ENCODE measurements at regions not wholly inside any gene's neighbourhood (a gene's known extent, or its start where the extent isn't known, plus 50 kb on each side); places are given as distances from the start of the nearest gene placed in this dataset.

DNA sequence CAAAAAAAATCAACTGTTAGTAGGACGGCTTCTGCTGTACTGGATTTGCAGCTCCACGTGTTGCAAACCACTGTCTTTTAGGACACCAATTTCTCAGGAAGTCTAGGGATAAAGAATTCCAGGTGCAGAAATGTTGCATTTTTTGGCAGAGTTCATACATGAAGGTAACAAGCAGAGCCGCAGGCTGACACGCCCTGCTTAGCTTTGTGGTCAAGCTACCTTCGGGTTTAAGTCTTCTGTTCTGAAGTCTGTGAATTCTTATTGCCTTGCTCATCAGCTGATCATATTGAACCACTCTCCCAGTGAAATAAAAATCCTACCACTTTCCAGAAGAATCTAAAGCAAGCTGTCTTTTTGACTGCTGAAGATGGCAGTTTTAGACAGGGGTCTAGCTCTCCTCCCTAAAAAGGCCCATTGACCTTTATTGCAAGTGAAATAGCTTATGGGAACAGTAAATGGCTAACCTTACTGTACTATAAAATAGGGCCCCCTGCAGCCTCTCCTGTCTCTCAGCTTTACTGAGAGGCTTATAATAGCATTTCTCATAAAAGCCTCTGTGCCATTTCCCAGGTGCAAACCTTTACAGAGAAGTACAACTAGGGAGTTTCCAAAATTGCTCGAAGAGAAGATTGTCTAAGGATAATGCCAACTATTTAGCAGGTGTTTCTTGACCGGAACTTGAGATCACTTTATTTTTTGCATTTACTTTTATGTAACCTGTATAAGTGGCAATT lies 262.2 kb upstream of the IL12A start:
- H3K27me3 ChIP-seq (ENCODE audit: control insufficient read depth in 1 of 2, insufficient read depth in 2 of 2, low read length in 1 of 2): no peaks in the 10 kb centered on the region
- no peaks in the 10 kb centered on the region for H3K9me3 ChIP-seq (ENCODE audit: control insufficient read depth, low read length)
- H3K36me3 ChIP-seq (ENCODE audit: control insufficient read depth in 1 of 2, insufficient read depth in 2 of 2, low read length in 1 of 2): no peaks in the 10 kb centered on the region
- no peak overlapping the region for H3K27ac ChIP-seq (ENCODE audit: low read depth in 1 of 2, low read length in 2 of 2)
- H3K4me1 ChIP-seq (ENCODE audit: control insufficient read depth in 1 of 2, insufficient read depth in 2 of 2, low read length in 2 of 2): no peaks in the 10 kb centered on the region
- intact Hi-C loops (cut with DNase I): no loop called here
- DNase-seq (no peak), ATAC-seq (ENCODE audit: low FRiP score) (no peak)
- 91% methylated on average over 7 of the region's 7 CpGs for WGBS, 2 donors
- no peak overlapping the region for H3K4me3 ChIP-seq (ENCODE audit: low read length in 2 of 2)

DNA sequence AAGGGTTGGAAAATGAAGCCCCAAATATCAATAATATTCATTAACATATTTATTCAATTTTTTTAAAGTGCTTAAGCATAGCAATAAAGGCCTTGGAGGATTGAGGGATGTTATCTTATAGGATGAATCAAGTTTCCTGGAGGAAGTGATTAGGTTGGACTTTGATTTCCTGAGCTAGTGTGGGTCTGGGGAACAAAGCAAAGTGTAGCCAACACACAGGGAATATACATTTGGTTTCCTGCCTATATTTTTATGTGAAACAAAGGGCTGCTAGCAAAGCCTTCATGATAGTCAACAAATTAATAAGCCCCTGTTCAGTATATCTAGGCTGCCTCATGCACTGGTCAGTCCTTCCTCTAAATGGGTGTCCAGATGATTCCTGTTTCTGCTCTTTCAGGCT lies 261.1 kb upstream of the IL12A start:
- Histone ChIP-seq H3K9me3 (ENCODE audit: control insufficient read depth, low read length) (no peaks in the 10 kb centered on the region), H3K4me3 (ENCODE audit: low read length in 2 of 2) (no peak overlapping the region), H3K27ac (ENCODE audit: low read depth in 1 of 2, low read length in 2 of 2) (no peak overlapping the region), H3K36me3 (ENCODE audit: control insufficient read depth in 1 of 2, insufficient read depth in 2 of 2, low read length in 1 of 2) (no peaks in the 10 kb centered on the region), H3K4me1 (ENCODE audit: control insufficient read depth in 1 of 2, insufficient read depth in 2 of 2, low read length in 2 of 2) (no peaks in the 10 kb centered on the region), H3K27me3 (ENCODE audit: control insufficient read depth in 1 of 2, insufficient read depth in 2 of 2, low read length in 1 of 2) (no peaks in the 10 kb centered on the region)
- DNase-seq: no peak
- intact Hi-C loops (cut with DNase I): no loop called here
- no peak for ATAC-seq (ENCODE audit: low FRiP score)

DNA sequence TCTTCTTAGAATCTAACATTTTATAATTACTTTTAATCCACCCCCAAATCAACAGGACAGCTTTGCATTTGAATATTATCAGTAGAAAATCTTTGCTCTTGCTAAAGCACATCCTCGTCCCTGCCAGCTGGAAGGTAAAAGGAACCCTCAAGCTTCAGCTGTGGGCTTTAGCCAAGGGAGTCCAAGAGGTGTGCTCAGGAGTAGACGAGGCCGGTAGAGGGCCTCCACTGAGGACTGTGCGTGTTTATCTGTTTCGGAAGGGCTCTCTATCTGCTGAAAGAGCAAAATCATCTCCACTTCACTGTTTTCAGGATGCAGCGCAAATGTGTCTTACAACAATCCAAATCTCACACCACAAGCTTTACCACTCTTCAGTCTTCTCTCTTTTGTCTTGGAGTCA lies 257.4 kb upstream of the IL12A start:
- Histone ChIP-seq H3K27me3 (ENCODE audit: control insufficient read depth in 1 of 2, insufficient read depth in 2 of 2, low read length in 1 of 2) (no peaks in the 10 kb centered on the region), H3K4me3 (ENCODE audit: low read length in 2 of 2) (no peak overlapping the region), H3K9me3 (ENCODE audit: control insufficient read depth, low read length) (no peaks in the 10 kb centered on the region), H3K27ac (ENCODE audit: low read depth in 1 of 2, low read length in 2 of 2) (no peak overlapping the region), H3K36me3 (ENCODE audit: control insufficient read depth in 1 of 2, insufficient read depth in 2 of 2, low read length in 1 of 2) (no peaks in the 10 kb centered on the region), H3K4me1 (ENCODE audit: control insufficient read depth in 1 of 2, insufficient read depth in 2 of 2, low read length in 2 of 2) (peaks cover 0 to 2% of the 10 kb centered on the region in 2 donors)
- no peak for DNase-seq
- no peak for ATAC-seq (ENCODE audit: low FRiP score)
- WGBS, 2 donors: 92 to 95% methylated on average over 6 of the region's 6 CpGs
- intact Hi-C loops (cut with DNase I): no loop called here

DNA sequence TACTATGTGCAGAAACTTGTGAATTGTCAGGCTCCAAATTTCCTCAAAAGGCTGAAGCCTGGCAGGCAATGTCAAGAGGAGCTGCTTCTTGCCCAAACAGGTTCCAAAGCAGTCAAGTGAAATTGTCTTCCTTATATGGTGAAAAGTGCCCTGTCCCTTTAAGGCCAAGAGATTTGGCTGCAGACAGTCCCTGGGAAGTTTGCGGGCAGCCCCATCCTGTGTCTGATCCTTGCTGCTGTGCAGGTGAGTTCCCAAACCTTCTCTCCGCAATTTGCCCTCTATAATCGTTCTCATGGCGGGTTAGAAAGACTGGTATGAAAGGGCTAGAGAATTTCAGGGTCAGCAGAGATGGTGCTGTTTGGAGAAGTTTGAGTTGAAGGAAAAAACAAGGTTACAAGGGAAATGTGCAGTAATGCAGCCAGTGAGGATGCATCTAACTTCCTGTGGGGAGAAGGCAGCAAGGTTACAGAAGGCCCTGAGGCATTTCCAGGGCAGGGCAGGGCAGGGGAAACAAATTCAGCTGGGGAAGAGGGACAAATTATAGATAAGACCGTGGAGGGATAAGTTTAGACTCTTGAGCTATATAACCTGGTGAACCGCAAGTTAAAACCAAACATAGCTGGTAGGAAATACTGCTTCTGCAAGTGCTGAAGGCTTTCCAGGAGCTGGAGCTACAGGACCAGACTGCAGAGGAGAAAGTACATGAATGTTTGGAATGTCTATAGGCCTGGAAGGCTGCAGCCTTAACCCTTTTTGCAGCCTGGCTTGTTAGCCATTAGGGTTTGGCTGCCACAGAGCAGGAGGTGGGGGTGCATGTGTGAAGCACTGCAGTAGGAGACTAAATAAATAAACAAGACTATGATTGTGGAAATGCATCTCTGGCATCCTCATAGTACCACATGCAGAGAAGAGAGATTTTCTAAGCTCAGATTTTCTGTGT lies 256.2 kb upstream of the IL12A start:
- Histone ChIP-seq H3K27ac (ENCODE audit: low read depth in 1 of 2, low read length in 2 of 2) (peak overlapping the region in 1 of 2 donors; percentile 54), H3K36me3 (ENCODE audit: control insufficient read depth in 1 of 2, insufficient read depth in 2 of 2, low read length in 1 of 2) (no peaks in the 10 kb centered on the region), H3K4me1 (ENCODE audit: control insufficient read depth in 1 of 2, insufficient read depth in 2 of 2, low read length in 2 of 2) (peaks cover 0 to 4% of the 10 kb centered on the region in 2 donors), H3K9me3 (ENCODE audit: control insufficient read depth, low read length) (no peaks in the 10 kb centered on the region), H3K27me3 (ENCODE audit: control insufficient read depth in 1 of 2, insufficient read depth in 2 of 2, low read length in 1 of 2) (no peaks in the 10 kb centered on the region), H3K4me3 (ENCODE audit: low read length in 2 of 2) (peak overlapping the region; percentile 52 to 69)
- ATAC-seq (ENCODE audit: low FRiP score) (peak; percentile 27), DNase-seq (no peak)
- WGBS, 2 donors: 11 to 14% methylated on average over 6 of the region's 6 CpGs
- intact Hi-C loops (cut with DNase I): no loop called here

DNA sequence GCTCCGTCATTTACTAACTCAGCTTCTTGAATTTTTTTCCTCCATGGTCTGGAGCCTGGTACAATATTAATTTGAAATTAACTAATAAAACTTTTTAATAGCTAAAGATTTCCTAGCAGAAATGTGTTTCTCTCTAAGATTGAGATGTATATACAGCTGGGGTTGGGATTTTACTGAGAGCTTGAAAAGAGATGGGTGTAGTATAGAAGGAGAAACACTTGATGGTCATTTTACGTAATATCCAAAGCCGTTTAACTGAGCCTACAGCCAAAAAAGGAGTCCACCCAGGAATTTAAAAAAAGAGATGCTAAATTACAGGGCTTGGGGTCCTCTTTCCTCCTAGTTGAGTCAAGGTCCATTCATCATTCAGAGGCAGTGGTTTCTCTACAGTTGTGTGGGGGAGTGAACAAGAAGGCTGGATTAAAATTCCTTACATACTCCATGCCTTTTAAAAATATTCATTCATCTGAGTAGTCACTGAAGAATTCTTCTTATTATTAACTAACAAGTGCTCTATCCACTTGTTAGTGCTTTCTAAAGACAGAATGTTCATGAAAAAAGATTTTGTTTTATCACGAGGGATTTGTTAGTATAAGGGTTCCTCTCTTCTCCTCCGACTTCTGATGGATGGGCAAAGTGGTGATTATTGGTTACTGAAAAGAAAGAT lies 255.3 kb upstream of the IL12A start:
- H3K4me3 ChIP-seq (ENCODE audit: low read length in 2 of 2): peak overlapping the region; percentile 52 to 69
- no peak overlapping the region for H3K27ac ChIP-seq (ENCODE audit: low read depth in 1 of 2, low read length in 2 of 2)
- no peaks in the 10 kb centered on the region for H3K27me3 ChIP-seq (ENCODE audit: control insufficient read depth in 1 of 2, insufficient read depth in 2 of 2, low read length in 1 of 2)
- intact Hi-C loops (cut with DNase I): no loop called here
- no peaks in the 10 kb centered on the region for H3K36me3 ChIP-seq (ENCODE audit: control insufficient read depth in 1 of 2, insufficient read depth in 2 of 2, low read length in 1 of 2)
- WGBS, 2 donors: 16 to 20% methylated on average over 5 of the region's 5 CpGs
- no peak for ATAC-seq (ENCODE audit: low FRiP score)
- DNase-seq: no peak
- peaks cover 0 to 4% of the 10 kb centered on the region in 2 donors for H3K4me1 ChIP-seq (ENCODE audit: control insufficient read depth in 1 of 2, insufficient read depth in 2 of 2, low read length in 2 of 2)
- H3K9me3 ChIP-seq (ENCODE audit: control insufficient read depth, low read length): no peaks in the 10 kb centered on the region

DNA sequence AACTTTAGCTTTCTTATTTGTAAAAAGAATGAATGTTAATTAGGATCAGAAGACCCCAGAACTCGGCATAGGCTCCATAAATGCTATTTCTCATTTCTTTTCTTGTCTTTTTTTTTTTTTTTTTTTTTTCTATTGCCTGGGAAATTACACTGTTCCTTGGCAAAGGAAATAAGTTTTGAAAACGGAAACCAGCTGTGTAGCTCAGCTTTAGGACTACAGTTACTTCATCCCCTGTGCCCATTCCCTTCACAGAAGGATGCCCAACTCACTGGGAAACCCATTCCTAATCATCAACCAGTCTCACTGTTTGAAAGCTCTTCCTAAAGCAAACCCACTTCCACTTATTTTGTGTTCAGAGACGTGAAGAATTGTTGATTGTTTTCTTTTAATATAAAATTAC lies 254.0 kb upstream of the IL12A start:
- Histone ChIP-seq H3K27me3 (ENCODE audit: control insufficient read depth in 1 of 2, insufficient read depth in 2 of 2, low read length in 1 of 2) (no peaks in the 10 kb centered on the region), H3K9me3 (ENCODE audit: control insufficient read depth, low read length) (no peaks in the 10 kb centered on the region), H3K4me3 (ENCODE audit: low read length in 2 of 2) (no peak overlapping the region), H3K36me3 (ENCODE audit: control insufficient read depth in 1 of 2, insufficient read depth in 2 of 2, low read length in 1 of 2) (no peaks in the 10 kb centered on the region), H3K27ac (ENCODE audit: low read depth in 1 of 2, low read length in 2 of 2) (no peak overlapping the region), H3K4me1 (ENCODE audit: control insufficient read depth in 1 of 2, insufficient read depth in 2 of 2, low read length in 2 of 2) (peaks cover 0 to 4% of the 10 kb centered on the region in 2 donors)
- intact Hi-C loops (cut with DNase I): no loop called here
- no peak for ATAC-seq (ENCODE audit: low FRiP score)
- DNase-seq: no peak
- 40 to 44% methylated on average over 3 of the region's 3 CpGs for WGBS, 2 donors

DNA sequence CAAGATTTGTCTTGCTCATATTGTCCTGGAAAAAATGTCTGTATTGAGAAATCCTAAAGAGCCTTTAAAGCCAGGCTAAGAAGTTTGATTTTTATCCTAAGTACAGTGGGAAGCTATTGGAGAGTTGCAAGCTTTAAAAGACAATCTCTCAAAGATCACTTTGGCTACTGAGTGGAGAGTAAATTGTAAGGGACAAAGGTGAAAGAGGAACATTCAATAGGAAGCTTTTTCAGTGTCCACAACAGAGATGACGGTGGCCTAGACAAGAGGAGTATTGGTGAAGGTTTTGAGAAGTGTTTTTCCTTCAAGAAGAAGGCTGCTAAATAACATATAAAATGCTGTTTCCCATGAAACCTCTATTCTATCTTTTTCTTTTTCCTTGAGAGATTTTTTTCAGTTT lies 249.5 kb upstream of the IL12A start:
- Histone ChIP-seq H3K27ac (ENCODE audit: low read depth in 1 of 2, low read length in 2 of 2) (no peak overlapping the region), H3K4me1 (ENCODE audit: control insufficient read depth in 1 of 2, insufficient read depth in 2 of 2, low read length in 2 of 2) (peaks cover 0 to 4% of the 10 kb centered on the region in 2 donors), H3K27me3 (ENCODE audit: control insufficient read depth in 1 of 2, insufficient read depth in 2 of 2, low read length in 1 of 2) (no peaks in the 10 kb centered on the region), H3K9me3 (ENCODE audit: control insufficient read depth, low read length) (no peaks in the 10 kb centered on the region), H3K36me3 (ENCODE audit: control insufficient read depth in 1 of 2, insufficient read depth in 2 of 2, low read length in 1 of 2) (no peaks in the 10 kb centered on the region), H3K4me3 (ENCODE audit: low read length in 2 of 2) (no peak overlapping the region)
- ATAC-seq (ENCODE audit: low FRiP score) (no peak), DNase-seq (no peak)
- WGBS, 2 donors: 95 to 97% methylated on average over 1 of the region's 1 CpG
- intact Hi-C loops (cut with DNase I): no loop called here

DNA sequence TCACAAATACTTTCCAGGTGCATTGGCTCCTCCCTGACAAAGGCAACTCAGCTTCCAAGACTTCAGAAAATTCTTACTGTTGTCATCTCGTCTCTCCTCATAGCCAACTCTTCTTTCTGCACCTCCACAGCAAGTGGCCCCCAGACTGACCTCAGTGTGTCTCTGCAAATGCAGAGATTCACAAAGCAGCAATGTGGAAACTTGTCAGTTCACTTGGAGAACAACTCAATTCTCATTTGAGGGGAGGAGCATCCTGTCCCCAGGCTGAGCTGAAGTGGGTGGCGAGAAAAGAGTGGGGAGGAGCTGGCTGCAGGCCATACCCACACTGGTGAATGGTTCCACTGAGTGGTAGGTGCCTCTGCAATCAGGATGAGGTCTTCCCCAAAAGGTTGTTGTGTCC lies 248.7 kb upstream of the IL12A start:
- no peaks in the 10 kb centered on the region for H3K27me3 ChIP-seq (ENCODE audit: control insufficient read depth in 1 of 2, insufficient read depth in 2 of 2, low read length in 1 of 2)
- peaks cover 0 to 2% of the 10 kb centered on the region in 2 donors for H3K4me1 ChIP-seq (ENCODE audit: control insufficient read depth in 1 of 2, insufficient read depth in 2 of 2, low read length in 2 of 2)
- ATAC-seq (ENCODE audit: low FRiP score): no peak
- intact Hi-C loops (cut with DNase I): no loop called here
- no peaks in the 10 kb centered on the region for H3K36me3 ChIP-seq (ENCODE audit: control insufficient read depth in 1 of 2, insufficient read depth in 2 of 2, low read length in 1 of 2)
- H3K27ac ChIP-seq (ENCODE audit: low read depth in 1 of 2, low read length in 2 of 2): no peak overlapping the region
- H3K9me3 ChIP-seq (ENCODE audit: control insufficient read depth, low read length): no peaks in the 10 kb centered on the region
- 89 to 91% methylated on average over 2 of the region's 2 CpGs for WGBS, 2 donors
- H3K4me3 ChIP-seq (ENCODE audit: low read length in 2 of 2): no peak overlapping the region
- no peak for DNase-seq
